Gastrocnemius medialis (tissue), 4 donors: ENCODE measurements at regions not wholly inside any gene's neighbourhood (a gene's known extent, or its start where the extent isn't known, plus 50 kb on each side); places are given as distances from the start of the nearest gene placed in this dataset.
"Not testable (repeated sequence)": the region's sequence is repeated elsewhere in the genome, so short reads cannot be mapped to it uniquely, and the experiment has no call there.

Experiments
- ATAC-seq, 2 donors: fragments of 150-250 bp; one replicate each; pipeline ENCODE4 v1.9.1; 2016
- DNase-seq, 2 donors: peaks; one replicate each; pipeline ENCODE4 v3.0.0-alpha.2; 2019
- H3K27ac ChIP-seq, 4 donors: fragments of 200-600 bp; sonication (generic); 1 replicate in 1 of 4; 2 replicates in 3 of 4; pipeline ENCODE4 v1.5.1; 2016 to 2018; ENCODE audit warnings: mild to moderate bottlenecking in 2 of 4, moderate library complexity in 1 of 4
- H3K27me3 ChIP-seq, 3 donors: fragments of 200-600 bp; sonication (generic) in 2 of 3; 1 replicate in 1 of 3; 2 replicates in 2 of 3; pipeline versions ENCODE4 v1.5.1 to v1.6.0; 2016 to 2019; ENCODE audit warnings: mild to moderate bottlenecking in 1 of 3, moderate library complexity in 1 of 3
- H3K36me3 ChIP-seq, 2 donors: fragments of 200-600 bp; sonication (generic) in 1 of 2; one replicate each; pipeline ENCODE4 v1.5.1; 2017 to 2018
- H3K4me1 ChIP-seq, 2 donors: fragments of 200-600 bp; sonication (generic) in 1 of 2; one replicate each; pipeline ENCODE4 v1.5.1; 2016 to 2017; ENCODE audit warnings: mild to moderate bottlenecking in 2 of 2
- H3K4me3 ChIP-seq, 4 donors: fragments of 200-600 bp; sonication (generic) in 3 of 4; 1 replicate in 1 of 4; 2 replicates in 3 of 4; pipeline ENCODE4 v1.5.1; 2016 to 2019; ENCODE audit warnings: mild to moderate bottlenecking in 2 of 4
- H3K9me3 ChIP-seq, 3 donors: fragments of 200-600 bp; sonication (generic) in 2 of 3; 1 replicate in 1 of 3; 2 replicates in 2 of 3; pipeline ENCODE4 v1.5.1; 2016 to 2019
- POLR2A ChIP-seq, 2 donors: fragments of 450-650 bp; IDR thresholded peaks; one replicate each; pipeline ENCODE4 v1.6.1; 2017; ENCODE audit warnings: antibody characterized with exemption in 2 of 2, mild to moderate bottlenecking in 2 of 2, moderate library complexity in 2 of 2
- in situ Hi-C, 4 donors: fragments of 200-750 bp; cut with MboI; loops; one replicate each; pipeline versions ENCODE4 v1.15.0 to v1.8.0; 2017; ENCODE audit warnings: low sequenced_read_pairs in 4 of 4
- intact Hi-C: fragments of 100-400 bp; cut with DNase I; formaldehyde crosslinking; loops from one replicate; pipeline ENCODE4 v1.15.1; 2023; ENCODE audit warnings: low total_unique reads
- TF ChIP-seq, protein P1 (sequence below), 5 experiments: fragments of 450-650 bp in 3 of 5; fragments of 200-600 bp in 2 of 5; sonication (generic) in 2 of 5; IDR thresholded peaks in 4 of 5; conservative IDR thresholded peaks in 1 of 5; 1 replicate in 4 of 5; 2 replicates in 1 of 5; pipeline ENCODE4 v1.5.1; 2016 to 2019; ENCODE audit warnings: antibody characterized with exemption in 5 of 5, mild to moderate bottlenecking in 3 of 5, moderate library complexity in 3 of 5

DNA sequence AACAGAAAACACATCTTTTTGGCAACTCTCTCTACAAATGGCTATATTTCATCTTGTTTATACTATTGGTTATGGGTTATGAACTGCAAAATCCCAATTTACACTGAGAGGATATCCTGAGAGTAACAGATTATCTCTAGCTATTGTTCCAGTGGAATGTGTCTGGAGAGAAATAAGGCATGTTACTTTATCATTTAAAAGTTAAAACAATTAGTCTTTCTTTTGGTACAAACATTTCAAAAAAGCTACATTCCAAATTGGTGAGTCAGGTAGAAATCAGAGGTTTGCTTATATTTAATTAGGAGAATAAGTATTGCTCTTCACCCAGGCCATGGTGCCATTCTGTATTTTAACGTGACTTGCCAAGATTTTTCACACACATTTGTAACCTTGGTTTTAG is 411.6 kb downstream of the CCER1 start:
- Histone ChIP-seq H3K36me3 (no peaks in the 10 kb centered on the region), H3K4me3 (no peak overlapping the region), H3K9me3 (no peaks in the 10 kb centered on the region), H3K27me3 (no peaks in the 10 kb centered on the region), H3K4me1 (no peaks in the 10 kb centered on the region), H3K27ac (no peak overlapping the region)
- DNase-seq (no peak), ATAC-seq (no peak)
- TF ChIP-seq POLR2A (IDR thresholded peaks at IDR 0.05): no peak
- TF ChIP-seq, protein P1, sequence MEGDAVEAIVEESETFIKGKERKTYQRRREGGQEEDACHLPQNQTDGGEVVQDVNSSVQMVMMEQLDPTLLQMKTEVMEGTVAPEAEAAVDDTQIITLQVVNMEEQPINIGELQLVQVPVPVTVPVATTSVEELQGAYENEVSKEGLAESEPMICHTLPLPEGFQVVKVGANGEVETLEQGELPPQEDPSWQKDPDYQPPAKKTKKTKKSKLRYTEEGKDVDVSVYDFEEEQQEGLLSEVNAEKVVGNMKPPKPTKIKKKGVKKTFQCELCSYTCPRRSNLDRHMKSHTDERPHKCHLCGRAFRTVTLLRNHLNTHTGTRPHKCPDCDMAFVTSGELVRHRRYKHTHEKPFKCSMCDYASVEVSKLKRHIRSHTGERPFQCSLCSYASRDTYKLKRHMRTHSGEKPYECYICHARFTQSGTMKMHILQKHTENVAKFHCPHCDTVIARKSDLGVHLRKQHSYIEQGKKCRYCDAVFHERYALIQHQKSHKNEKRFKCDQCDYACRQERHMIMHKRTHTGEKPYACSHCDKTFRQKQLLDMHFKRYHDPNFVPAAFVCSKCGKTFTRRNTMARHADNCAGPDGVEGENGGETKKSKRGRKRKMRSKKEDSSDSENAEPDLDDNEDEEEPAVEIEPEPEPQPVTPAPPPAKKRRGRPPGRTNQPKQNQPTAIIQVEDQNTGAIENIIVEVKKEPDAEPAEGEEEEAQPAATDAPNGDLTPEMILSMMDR (IDR thresholded peaks at IDR 0.05 in 4 of 5, conservative IDR thresholded peaks at IDR 0.05 in 1 of 5): no peak
- in situ Hi-C loops: no loop called here
- intact Hi-C loops: no loop called here

DNA sequence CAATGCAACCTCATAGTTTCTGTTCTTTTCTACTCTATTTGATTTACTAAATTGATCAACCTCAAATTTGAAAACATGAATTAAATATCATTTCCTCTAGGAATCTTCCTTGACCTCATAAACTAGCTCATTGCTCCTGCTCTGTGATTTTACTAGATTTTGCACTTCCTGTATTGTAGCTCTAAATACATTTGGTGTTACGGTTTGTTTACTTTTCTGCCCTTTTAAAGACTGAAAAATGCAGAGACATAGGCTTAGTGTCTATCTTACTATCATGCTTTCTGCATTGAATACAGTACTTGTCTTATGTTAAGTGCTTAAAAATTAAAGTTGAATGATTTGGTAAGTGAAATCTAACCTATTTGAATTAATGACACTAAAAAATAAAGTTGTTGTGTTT is 412.1 kb downstream of the CCER1 start:
- H3K4me3 ChIP-seq, H3K9me3 ChIP-seq, ATAC-seq, DNase-seq, H3K27me3 ChIP-seq, in situ Hi-C loops, H3K4me1 ChIP-seq, H3K36me3 ChIP-seq, H3K27ac ChIP-seq, intact Hi-C loops: not testable (repeated sequence)

DNA sequence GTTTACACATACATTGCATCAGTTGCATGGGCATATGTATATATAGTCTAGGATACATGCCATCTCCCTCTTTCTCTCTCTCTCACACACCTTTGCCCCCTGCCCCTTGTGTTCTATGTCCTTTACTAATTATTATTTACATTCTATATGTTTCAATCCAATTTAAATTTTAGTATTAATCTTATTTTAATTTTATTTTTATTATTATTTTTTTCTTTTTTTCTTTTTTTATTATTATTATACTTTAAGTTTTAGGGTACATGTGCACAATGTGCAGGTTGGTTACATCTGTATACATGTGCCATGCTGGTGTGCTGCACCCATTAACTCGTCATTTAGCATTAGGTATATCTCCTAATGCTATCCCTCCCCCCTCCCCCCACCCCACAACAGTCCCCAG is 421.1 kb downstream of the CCER1 start:
- intact Hi-C loops, in situ Hi-C loops: not testable (repeated sequence)

DNA sequence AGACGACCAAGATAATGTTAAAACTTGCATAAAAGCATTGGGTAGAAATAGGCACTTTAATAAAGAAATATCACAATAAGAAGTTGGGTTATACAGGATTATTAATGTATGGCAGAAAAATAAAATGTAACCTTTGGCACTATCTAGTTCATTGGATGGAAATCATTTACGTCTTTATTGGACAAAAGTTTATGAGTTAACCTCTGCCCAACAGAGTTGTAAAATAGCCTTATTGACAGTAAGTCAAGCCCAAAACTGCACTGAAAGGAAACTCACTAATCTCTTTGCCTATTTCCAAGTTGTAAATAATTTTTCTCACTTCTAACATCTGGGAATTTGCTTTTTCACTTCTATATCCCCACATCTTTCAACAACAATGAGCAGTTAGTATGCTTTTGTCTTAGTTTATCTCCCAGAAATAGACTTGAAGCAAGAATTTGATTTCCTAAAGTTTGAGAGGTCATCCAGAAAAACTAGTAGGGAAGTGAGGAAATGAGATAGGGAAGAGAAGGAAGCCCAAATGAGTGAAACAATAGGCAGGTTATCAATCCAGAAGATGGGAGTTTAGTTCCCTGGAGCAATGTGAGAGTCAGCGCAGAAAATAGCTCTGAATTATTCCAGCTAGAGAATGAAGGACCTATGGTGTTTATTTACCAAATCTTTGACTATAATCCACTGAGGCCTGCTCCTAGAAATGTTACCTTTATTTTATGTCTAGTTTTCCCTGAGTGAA is 434.8 kb downstream of the CCER1 start:
- in situ Hi-C loops: no loop called here
- TF ChIP-seq POLR2A (IDR thresholded peaks at IDR 0.05): no peak
- TF ChIP-seq, protein P1 (IDR thresholded peaks at IDR 0.05 in 4 of 5, conservative IDR thresholded peaks at IDR 0.05 in 1 of 5): no peak
- DNase-seq (no peak), ATAC-seq (no peak)
- H3K27ac ChIP-seq: no peak overlapping the region
- no peak overlapping the region for H3K4me3 ChIP-seq
- H3K9me3 ChIP-seq: no peaks in the 10 kb centered on the region
- intact Hi-C loops: no loop called here
- no peaks in the 10 kb centered on the region for H3K4me1 ChIP-seq
- no peaks in the 10 kb centered on the region for H3K36me3 ChIP-seq
- H3K27me3 ChIP-seq: no peaks in the 10 kb centered on the region

More for the DNA sequence above, 421.1 kb downstream of the CCER1 start:
- H3K27me3 ChIP-seq, ATAC-seq, H3K4me1 ChIP-seq, DNase-seq, H3K36me3 ChIP-seq, H3K9me3 ChIP-seq, H3K4me3 ChIP-seq, H3K27ac ChIP-seq: not testable (repeated sequence)

GRCh38 chr12:90519285-90519684 is 435.7 kb downstream of the CCER1 start:
- Histone ChIP-seq H3K4me3 (no peak overlapping the region), H3K9me3 (no peaks in the 10 kb centered on the region), H3K36me3 (no peaks in the 10 kb centered on the region), H3K27me3 (no peaks in the 10 kb centered on the region), H3K4me1 (peaks cover 0 to 2% of the 10 kb centered on the region in 2 donors), H3K27ac (no peak overlapping the region)
- intact Hi-C loops: no loop called here
- TF ChIP-seq, protein P1 (IDR thresholded peaks at IDR 0.05 in 4 of 5, conservative IDR thresholded peaks at IDR 0.05 in 1 of 5): no peak
- in situ Hi-C loops: no loop called here
- no peak for ATAC-seq
- DNase-seq: no peak
